ENCODE measurements at regions not wholly inside any gene's neighbourhood (a gene's known extent, or its start where the extent isn't known, plus 50 kb on each side); places are given as distances from the start of the nearest gene placed in this dataset.

DNA sequence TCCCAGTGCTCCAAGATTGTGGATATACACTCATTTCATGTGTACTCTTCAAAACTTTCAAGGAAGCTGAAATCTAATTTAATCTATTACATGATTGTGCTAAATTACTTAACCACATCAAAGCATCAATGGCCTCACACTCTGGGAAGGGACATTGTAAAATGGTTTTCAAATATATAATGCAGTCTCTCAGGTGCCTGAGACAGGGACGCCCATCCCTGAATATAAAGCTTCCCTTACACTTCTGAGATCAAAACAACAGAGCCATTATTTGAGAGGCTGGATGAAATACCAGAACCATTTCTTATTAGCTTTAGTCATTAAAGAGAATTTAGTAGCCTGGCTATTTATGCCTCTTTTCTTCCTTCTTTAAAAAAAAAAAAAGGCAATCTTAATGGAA lies 259.2 kb upstream of the NFIA start:
- no peaks in the 10 kb centered on the region for H4K20me1 ChIP-seq (replicated peaks in 1 of 2; ENCODE audit: control insufficient read depth in 1 of 2, insufficient read depth in 2 of 2, low read length in 2 of 2)
- no peaks in the 10 kb centered on the region for H3K36me3 ChIP-seq (ENCODE audit: control insufficient read depth in 2 of 4, insufficient read depth in 4 of 4, low read length in 3 of 4)
- TF ChIP-seq HDAC2 (IDR thresholded peaks at IDR 0.05; ENCODE audit: borderline replicate concordance in 1 of 2, low read depth in 2 of 2, low read length in 2 of 2): no peak
- no peak for TF ChIP-seq NRF1 (IDR thresholded peaks at IDR 0.05; ENCODE audit: low read depth, low read length)
- TF ChIP-seq MAFK (IDR thresholded peaks at IDR 0.05; ENCODE audit: low read depth, low read length): no peak
- H2AFZ ChIP-seq (ENCODE audit: low read length): no peak overlapping the region
- H2BK20ac ChIP-seq (ENCODE audit: low read length): no peak overlapping the region
- H3K18ac ChIP-seq (ENCODE audit: extremely low read depth, low read length): no peak overlapping the region
- no peak overlapping the region for H3K4ac ChIP-seq (replicated peaks; ENCODE audit: insufficient read length, low read depth, low read length)
- H2BK12ac ChIP-seq (ENCODE audit: low read depth, low read length): no peak overlapping the region
- H4K5ac ChIP-seq (ENCODE audit: insufficient read length, low read depth, low read length): no peak overlapping the region
- FAIRE-seq: no peak
- H3K79me2 ChIP-seq (ENCODE audit: control insufficient read depth in 1 of 2, insufficient read depth in 2 of 2, low read length in 2 of 2): no peaks in the 10 kb centered on the region
- H3K4me1 ChIP-seq (replicated peaks in 1 of 4; ENCODE audit: control insufficient read depth in 3 of 4, insufficient read depth in 4 of 4, low read length in 3 of 4): no peaks in the 10 kb centered on the region
- H3K27me3 ChIP-seq (replicated peaks in 1 of 4; ENCODE audit: control insufficient read depth in 3 of 4, extremely low read depth in 1 of 4, insufficient read depth in 3 of 4, low read length in 3 of 4): no peaks in the 10 kb centered on the region
- no peak overlapping the region for H2AK5ac ChIP-seq (ENCODE audit: low read depth, low read length)
- H2BK15ac ChIP-seq (ENCODE audit: low read length): no peak overlapping the region
- H3K23ac ChIP-seq (ENCODE audit: insufficient read length): no peak overlapping the region
- DNase-seq (ENCODE audit: low read depth in 1 of 2, low spot score in 2 of 2): no peak
- H3K4me3 ChIP-seq (ENCODE audit: extremely low read depth in 1 of 4, insufficient read depth in 2 of 4, low read depth in 3 of 4, low read length in 4 of 4): no peak overlapping the region
- H4K8ac ChIP-seq (ENCODE audit: extremely low read depth, insufficient read depth, low read length): no peak overlapping the region
- H3K14ac ChIP-seq (ENCODE audit: insufficient read length): no peak overlapping the region
- no peak overlapping the region for H4K91ac ChIP-seq (replicated peaks; ENCODE audit: insufficient read length, low read length)
- no peak overlapping the region for H3K9ac ChIP-seq (replicated peaks in 1 of 4; ENCODE audit: extremely low read depth in 1 of 4, low read depth in 3 of 4, low read length in 3 of 4)
- 91% methylated on average over 1 of the region's 1 CpG; no CpG with 5 or more reads in 1 of the 2 experiments for WGBS, 2 experiments (ENCODE audit: extremely low coverage in 1 of 2, insufficient coverage in 1 of 2, insufficient read length in 1 of 2, insufficient replicate concordance in 2 of 2, low coverage in 1 of 2, low lambda C conversion rate in 2 of 2, missing lambda C conversion rate in 1 of 2)
- CTCF ChIA-PET (ENCODE audit: partially characterized antibody): interaction anchor here (0.6 kb wide), 1 partner anchor 345 kb away, joined by 3 read pairs; no protein-coding TSS in a partner anchor
- H3K56ac ChIP-seq (replicated peaks; ENCODE audit: insufficient read length, low read depth, low read length): no peak overlapping the region
- H3K27ac ChIP-seq (ENCODE audit: low read depth, low read length): no peak overlapping the region
- H3K23me2 ChIP-seq (ENCODE audit: low read depth, low read length): no peaks in the 10 kb centered on the region
- no peak overlapping the region for H3K4me2 ChIP-seq (ENCODE audit: insufficient read depth in 1 of 2, low read depth in 2 of 2, low read length in 2 of 2)
- POLR2A ChIA-PET (ENCODE audit: partially characterized antibody): no interaction called here
- H3K79me1 ChIP-seq (ENCODE audit: low read depth, low read length): no peaks in the 10 kb centered on the region
- no peak overlapping the region for H2BK120ac ChIP-seq (replicated peaks; ENCODE audit: low read depth, low read length)
- H3K9me3 ChIP-seq (ENCODE audit: insufficient read depth in 2 of 2, low read depth in 1 of 2, low read length in 1 of 2): no peaks in the 10 kb centered on the region
- no peak overlapping the region for H2BK5ac ChIP-seq (ENCODE audit: low read depth, low read length)
